Hepatocyte (in vitro differentiated cells): ENCODE measurements at regions not wholly inside any gene's neighbourhood (a gene's known extent, or its start where the extent isn't known, plus 50 kb on each side); places are given as distances from the start of the nearest gene placed in this dataset.

ENCODE experiments used
- CTCF ChIP-seq: fragments of 200-600 bp; sonication (generic); IDR thresholded peaks from 2 replicates; pipeline ENCODE4 v1.5.1; 2016; ENCODE audit warnings: antibody characterized with exemption, mild to moderate bottlenecking; ENCODE audit not compliant: poor library complexity
- EZH2 ChIP-seq: fragments of 200-600 bp; sonication (generic); IDR thresholded peaks from 2 replicates; pipeline ENCODE4 v1.6.1; 2016; ENCODE audit warnings: antibody characterized with exemption, mild to moderate bottlenecking, borderline replicate concordance

- no peak for TF ChIP-seq CTCF
- TF ChIP-seq EZH2, result no peak
Measured at GRCh38 chr13:44165889-44166496, 207.6 kb upstream of the SERP2 start.
